MM.1S (cell line): ENCODE measurements at regions not wholly inside any gene's neighbourhood (a gene's known extent, or its start where the extent isn't known, plus 50 kb on each side); places are given as distances from the start of the nearest gene placed in this dataset.

ENCODE experiments used
- CTCF ChIP-seq: fragments of 300-600 bp; sonication (generic); IDR thresholded peaks from 2 replicates; pipeline ENCODE4 v1.5.1; 2016; ENCODE audit warnings: antibody characterized with exemption, low read length, mixed read lengths
- EZH2 ChIP-seq: fragments of 300-600 bp; sonication (generic); optimal IDR thresholded peaks from 2 replicates; pipeline ENCODE3; 2017; ENCODE audit warnings: low read depth, mild to moderate bottlenecking, antibody characterized with exemption, low read length, mixed read lengths

DNA sequence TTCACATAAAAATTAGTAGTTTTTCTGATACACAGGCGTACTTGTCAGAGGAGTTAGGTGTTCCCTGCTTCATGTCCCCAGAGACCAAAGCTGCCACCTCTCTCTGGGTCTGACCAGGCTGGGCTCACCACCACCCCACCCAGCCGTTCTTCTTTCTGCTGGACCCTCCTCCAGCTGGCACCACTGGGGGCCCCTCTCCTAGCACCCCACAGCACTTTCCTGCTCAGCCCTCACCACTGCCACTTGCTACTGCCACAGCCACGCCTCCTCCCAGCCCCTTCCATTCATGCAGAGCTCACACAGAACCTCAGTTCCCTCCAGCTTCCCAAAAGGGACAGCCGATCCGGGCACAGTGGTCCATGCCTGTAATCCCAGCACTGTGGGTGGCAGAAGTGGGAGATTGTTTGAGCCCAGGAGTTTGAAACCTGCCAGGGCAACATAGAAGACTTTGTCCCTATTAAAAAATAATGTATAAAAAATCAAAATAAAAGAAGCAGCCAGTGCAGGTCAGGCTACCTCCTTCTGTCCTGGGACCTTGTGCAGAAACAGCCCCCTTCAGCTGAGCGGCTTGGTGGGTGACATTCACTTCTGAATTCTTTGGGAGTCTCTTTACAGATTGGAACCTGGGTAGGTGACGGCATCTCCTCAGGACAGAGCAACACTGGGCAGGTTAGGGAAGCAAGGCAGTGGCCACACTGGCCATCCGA lies 208.3 kb downstream of the TOMM20 start:
- no peak for TF ChIP-seq CTCF
- TF ChIP-seq EZH2, result no peak
